ENCODE measurements at regions not wholly inside any gene's neighbourhood (a gene's known extent, or its start where the extent isn't known, plus 50 kb on each side); places are given as distances from the start of the nearest gene placed in this dataset.
A peak's percentile ranks its signal among the peaks of the same experiment; 100 is the strongest.

- TF ChIP-seq CSRNP3 (CRISPR knock-in tag; IDR thresholded peaks at IDR 0.05) (no peak), ARNTL (CRISPR knock-in tag; IDR thresholded peaks at IDR 0.05; ENCODE audit: borderline replicate concordance, low read depth) (no peak), CSDC2 (CRISPR knock-in tag; IDR thresholded peaks at IDR 0.05) (no peak), TSHZ2 (CRISPR knock-in tag; IDR thresholded peaks at IDR 0.05) (peak; percentile 91; the same call in 1 of the 2 replicates), ZFP30 (CRISPR knock-in tag; IDR thresholded peaks at IDR 0.05) (no peak), ZNF565 (CRISPR knock-in tag; conservative IDR thresholded peaks at IDR 0.05; ENCODE audit: low read depth) (no peak)
These were observed 415.9 kb downstream of the EFNA5 start (continued) for GRCh38 chr5:107254902-107255234.

- no peak; the same call in 2 of the 3 replicates for ATAC-seq
- no peak for TF ChIP-seq GLIS3 (CRISPR knock-in tag; IDR thresholded peaks at IDR 0.05)
- TF ChIP-seq SNAI2 (CRISPR knock-in tag; IDR thresholded peaks at IDR 0.05) = no peak
- TF ChIP-seq ZC3H10 (CRISPR knock-in tag; IDR thresholded peaks at IDR 0.05) = no peak
- TF ChIP-seq TCF4 (CRISPR knock-in tag; IDR thresholded peaks at IDR 0.05; ENCODE audit: borderline replicate concordance) = no peak
- TF ChIP-seq OSR1 (CRISPR knock-in tag; IDR thresholded peaks at IDR 0.05) = no peak
- no peak for TF ChIP-seq ZNF70 (CRISPR knock-in tag; IDR thresholded peaks at IDR 0.05)
- TF ChIP-seq ARNTL (CRISPR knock-in tag; IDR thresholded peaks at IDR 0.05; ENCODE audit: borderline replicate concordance, low read depth) = no peak
- no peak for TF ChIP-seq ESRRG (CRISPR knock-in tag; IDR thresholded peaks at IDR 0.05)
- no peak for TF ChIP-seq RARB (CRISPR knock-in tag; IDR thresholded peaks at IDR 0.05)
- no peak for TF ChIP-seq BACH2 (CRISPR knock-in tag; IDR thresholded peaks at IDR 0.05; ENCODE audit: borderline replicate concordance)
- no peak for TF ChIP-seq TOX (CRISPR knock-in tag; IDR thresholded peaks at IDR 0.05; ENCODE audit: borderline replicate concordance)
- TF ChIP-seq CSRNP3 (CRISPR knock-in tag; IDR thresholded peaks at IDR 0.05) = no peak
- TF ChIP-seq ISL1 (CRISPR knock-in tag; IDR thresholded peaks at IDR 0.05) = no peak
These were observed 416.4 kb downstream of the EFNA5 start for GRCh38 chr5:107254214-107254901.

GRCh38 chr5:107253246-107253645 is 417.5 kb downstream of the EFNA5 start:
- TF ChIP-seq CREB5 (CRISPR knock-in tag; IDR thresholded peaks at IDR 0.05; ENCODE audit: low read depth) = no peak
- TF ChIP-seq ZNF565 (CRISPR knock-in tag; conservative IDR thresholded peaks at IDR 0.05; ENCODE audit: low read depth) = no peak
- TF ChIP-seq OSR1 (CRISPR knock-in tag; IDR thresholded peaks at IDR 0.05) = no peak
- no peak for TF ChIP-seq ARNTL (CRISPR knock-in tag; IDR thresholded peaks at IDR 0.05; ENCODE audit: borderline replicate concordance, low read depth)
- no peak for TF ChIP-seq RARB (CRISPR knock-in tag; IDR thresholded peaks at IDR 0.05)
- TF ChIP-seq TCF4 (CRISPR knock-in tag; IDR thresholded peaks at IDR 0.05; ENCODE audit: borderline replicate concordance) = no peak
- no peak for ATAC-seq

- ATAC-seq = no peak
- no peak for TF ChIP-seq ZFP3 (CRISPR knock-in tag; IDR thresholded peaks at IDR 0.05)
- TF ChIP-seq BACH2 (CRISPR knock-in tag; IDR thresholded peaks at IDR 0.05; ENCODE audit: borderline replicate concordance) = no peak
These were observed 419.6 kb downstream of the EFNA5 start for GRCh38 chr5:107251151-107251550.
